GM18909 (cell line): ENCODE measurements at regions not wholly inside any gene's neighbourhood (a gene's known extent, or its start where the extent isn't known, plus 50 kb on each side); places are given as distances from the start of the nearest gene placed in this dataset.

ENCODE experiments used
- ATAC-seq: cut with Tn5 transposase; IDR thresholded peaks from one replicate; pipeline ENCODE4 v1.9.1; 2021; ENCODE audit warnings: mild to moderate bottlenecking; ENCODE audit not compliant: unreplicated experiment, poor library complexity

DNA sequence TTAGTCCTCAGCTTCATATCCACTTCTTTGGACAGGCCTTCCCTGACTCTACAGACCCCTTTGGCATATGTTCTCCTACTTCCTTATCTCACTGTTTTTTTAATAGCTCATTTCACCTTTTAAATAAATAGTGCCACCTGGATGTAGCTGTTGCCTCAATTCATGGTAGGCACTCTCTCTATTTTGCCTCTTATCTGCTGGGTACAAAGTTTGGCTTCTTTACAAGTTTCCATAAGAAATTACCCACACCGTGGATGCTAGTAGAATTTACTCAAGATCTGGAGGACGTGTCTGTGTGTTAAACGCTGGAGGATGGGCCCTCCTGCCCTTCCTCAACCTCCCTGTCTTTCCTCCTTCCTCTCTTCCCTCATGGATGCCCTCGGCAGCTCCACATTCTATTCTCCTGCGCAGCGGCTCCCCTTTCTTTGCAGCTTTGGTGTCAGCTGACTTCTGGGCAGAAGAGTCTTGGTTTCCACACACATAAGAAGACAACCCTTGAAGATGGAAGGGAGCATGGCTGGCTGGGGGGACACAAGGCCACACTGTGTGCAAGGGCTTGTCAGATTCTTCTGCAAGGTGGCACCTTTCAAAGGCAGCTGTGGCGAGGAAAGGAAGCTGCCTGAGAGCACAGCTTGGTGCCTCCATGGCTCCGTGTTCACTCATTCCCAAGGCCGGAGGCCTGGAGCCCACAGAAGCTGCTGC is 212.6 kb downstream of the SNX19 start:
- no peak for ATAC-seq

DNA sequence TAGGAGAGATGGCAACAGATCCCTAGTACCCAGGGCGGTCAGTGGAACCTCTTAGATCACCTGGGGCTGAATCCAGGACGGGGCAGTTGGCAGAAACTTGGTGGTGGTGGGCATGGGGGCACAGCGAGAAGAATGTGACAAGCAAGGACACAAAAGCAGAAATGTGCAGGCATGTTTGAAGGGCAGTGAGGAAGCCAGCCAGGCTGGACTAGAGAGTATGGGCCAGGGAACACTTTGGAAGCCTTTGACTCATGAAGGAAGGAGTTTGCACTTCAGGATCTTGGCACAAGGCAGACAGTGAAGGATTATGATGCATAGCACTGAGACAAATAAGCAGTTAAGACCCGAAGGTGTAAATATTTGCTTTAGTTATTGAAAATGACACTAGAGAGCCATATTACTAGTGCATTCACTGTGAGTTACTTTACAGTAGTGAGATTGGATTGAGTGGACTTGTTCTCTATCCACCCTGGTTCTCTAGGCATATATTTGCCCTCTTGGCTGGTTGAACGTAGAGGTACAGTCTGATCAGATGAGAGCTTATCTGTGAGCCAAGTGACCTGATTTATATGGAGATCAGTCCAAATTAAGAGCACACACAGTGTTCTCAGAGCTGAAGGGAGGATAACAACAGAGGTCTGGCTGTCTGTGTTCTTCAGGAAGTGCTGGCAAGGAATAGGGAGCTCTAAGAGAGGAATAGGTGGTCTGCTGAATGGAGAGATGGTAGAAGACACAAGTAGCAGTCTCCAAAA is 210.4 kb downstream of the SNX19 start:
- no peak for ATAC-seq

DNA sequence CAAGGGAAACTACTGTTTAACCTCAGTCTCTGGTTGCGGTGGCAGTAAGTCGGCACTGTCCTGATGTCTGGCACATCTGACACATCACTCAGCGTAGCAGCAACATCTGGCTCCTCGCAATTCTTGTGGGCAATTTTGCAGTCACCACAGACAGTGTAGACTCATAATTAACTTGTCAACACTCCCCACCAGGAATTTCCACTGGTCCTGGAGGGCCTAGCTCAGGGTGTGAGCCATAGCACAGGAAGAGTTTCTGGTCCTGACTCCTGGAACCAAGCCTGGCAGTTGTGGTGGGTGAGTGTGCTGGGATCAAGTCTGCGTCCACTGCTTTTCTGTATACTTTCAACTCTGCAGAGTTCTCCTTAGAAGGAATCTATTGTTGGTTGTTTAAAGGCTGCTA is 209.7 kb downstream of the SNX19 start:
- no peak for ATAC-seq

- no peak for ATAC-seq
These were observed 209.1 kb downstream of the SNX19 start for GRCh38 chr11:130707217-130707616.

GRCh38 chr11:130709531-130709930 is 206.7 kb downstream of the SNX19 start:
- ATAC-seq, result no peak

DNA sequence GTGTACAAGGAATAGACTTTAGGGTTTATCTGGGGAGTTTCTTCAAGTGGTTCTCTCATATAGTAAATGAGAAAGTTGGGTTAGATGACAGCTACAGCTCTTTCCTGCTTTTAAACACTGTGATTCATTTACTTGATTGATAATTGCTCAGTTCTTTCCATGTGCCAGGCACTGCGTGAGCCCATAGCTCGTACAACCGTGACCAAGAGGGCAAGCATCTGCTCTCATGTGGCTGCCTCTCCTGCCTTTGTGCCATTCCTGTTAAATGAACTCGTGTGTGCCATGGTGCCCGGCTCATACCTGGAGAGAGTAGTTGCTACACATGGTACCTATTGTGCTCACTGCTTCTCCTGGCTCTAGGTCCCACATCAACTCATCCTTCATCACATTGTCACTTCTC is 206.3 kb downstream of the SNX19 start:
- ATAC-seq, result no peak

GRCh38 chr11:130710497-130711012 is 205.7 kb downstream of the SNX19 start:
- no peak for ATAC-seq

DNA sequence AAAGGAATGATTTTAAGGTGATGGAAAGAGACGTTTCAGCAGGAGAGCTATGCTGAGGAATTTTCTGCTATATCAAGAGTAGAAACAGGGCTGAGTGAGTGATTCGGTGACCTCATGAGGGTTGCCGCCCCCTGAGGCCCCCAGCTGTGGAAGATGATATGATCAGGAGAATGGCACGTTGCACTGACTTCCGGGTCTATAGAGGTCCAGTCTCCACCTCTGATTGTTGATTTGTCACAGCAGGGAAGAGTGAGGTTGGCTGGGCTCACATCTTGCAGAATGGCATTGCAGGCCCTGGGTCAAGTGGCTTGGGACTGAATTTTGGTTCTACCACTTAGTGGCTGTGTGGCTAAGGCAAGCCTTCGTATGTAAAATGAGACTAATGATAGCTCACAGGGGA is 205.1 kb downstream of the SNX19 start:
- ATAC-seq, result no peak

DNA sequence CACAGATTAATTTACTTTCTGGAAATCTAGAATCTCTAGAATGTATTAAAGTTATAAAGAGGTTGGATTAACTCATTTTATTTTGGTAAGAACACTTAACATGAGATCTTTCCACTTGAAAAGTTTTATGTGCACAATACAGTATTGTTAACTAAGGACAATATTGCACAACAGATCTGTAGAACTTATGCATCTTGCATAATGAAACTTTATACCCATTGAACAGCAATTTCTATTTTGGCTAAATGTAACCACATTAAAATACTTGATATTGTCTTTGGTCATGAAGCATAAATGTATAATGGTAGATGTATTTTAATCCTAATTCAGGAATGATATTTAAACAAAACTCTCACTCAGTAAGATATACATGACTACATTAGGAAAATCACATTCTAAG is 203.8 kb downstream of the SNX19 start:
- no peak for ATAC-seq

- ATAC-seq, result no peak
These were observed 201.0 kb downstream of the SNX19 start for GRCh38 chr11:130715085-130715876.

DNA sequence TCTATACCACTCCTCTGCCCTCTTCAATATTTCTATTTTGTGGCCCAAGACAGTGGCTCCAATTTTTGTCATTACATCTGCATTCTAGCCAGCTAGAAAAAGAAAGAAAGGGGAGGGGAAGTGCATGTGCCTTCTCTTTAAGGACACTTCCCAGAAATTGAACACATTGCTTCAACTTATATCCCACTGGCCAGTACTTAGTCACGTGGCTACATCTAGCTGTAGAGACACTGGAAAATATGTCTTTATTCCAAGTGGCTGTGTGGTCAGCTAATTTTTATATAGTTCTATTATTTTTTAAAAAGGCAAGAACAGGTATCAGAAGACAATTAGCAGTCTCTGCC is 200.4 kb downstream of the SNX19 start:
- ATAC-seq, result no peak

DNA sequence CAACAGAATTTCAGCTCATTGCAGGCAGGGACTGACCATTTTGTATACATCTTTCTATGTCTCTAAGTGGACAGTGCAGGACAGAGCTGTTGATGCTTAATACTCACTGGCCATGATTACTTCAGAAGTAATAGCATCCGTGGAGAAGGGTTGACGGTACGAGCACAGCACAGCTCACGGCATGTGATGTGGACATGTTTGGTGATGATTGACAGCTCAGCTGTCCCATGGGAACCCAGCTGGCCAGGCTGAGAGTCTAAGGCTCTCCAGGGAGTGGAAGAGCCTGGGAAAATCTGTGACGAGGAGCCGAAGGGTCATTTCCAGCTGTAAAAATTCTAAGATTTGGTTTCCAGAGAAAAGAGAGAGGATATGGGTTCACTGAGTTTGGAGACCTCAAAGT is 198.2 kb downstream of the SNX19 start:
- ATAC-seq, result no peak

- ATAC-seq, result no peak
These were observed 196.9 kb downstream of the SNX19 start for GRCh38 chr11:130719220-130719915.

DNA sequence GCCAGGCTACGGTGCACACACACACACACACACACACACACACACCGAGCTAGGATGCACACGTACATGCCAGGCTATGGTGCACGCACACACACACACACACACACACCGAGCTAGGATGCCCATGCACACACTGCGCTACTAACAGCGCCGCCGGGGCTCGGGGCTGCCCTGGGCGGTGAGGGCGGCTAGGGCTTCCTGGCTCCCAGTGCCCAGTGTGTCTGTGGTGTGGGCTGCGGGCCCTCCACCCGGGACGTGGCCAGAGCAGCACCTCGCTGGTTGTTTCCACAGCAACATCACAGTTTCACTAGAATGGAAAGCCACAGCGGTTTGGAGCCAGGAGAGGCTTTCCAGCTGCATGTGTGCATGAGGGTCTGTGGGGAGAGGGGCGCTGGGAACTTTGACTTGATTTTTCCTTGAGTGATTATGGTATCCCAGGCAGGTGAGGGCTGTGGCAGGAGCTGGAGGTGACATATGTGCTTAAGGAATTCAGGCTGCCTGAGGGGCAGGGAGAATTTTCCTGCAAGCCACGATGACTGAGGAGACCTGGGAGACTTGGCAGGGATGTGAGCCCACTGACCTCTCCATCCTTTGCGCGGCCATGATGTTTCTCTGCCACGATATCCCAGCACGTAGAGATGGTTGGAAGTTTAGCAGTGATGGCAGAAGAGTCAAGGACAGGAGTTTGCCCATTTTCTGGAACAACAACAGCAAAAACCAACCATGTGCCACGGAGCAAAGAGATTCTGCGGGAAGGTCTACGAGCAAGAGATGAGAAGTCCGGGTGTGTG is 195.9 kb downstream of the SNX19 start:
- ATAC-seq, result no peak

- ATAC-seq, result no peak
These were observed 195.1 kb downstream of the SNX19 start for GRCh38 chr11:130721023-130721681.

- no peak for ATAC-seq
These were observed 194.5 kb downstream of the SNX19 start for GRCh38 chr11:130721736-130722135.

DNA sequence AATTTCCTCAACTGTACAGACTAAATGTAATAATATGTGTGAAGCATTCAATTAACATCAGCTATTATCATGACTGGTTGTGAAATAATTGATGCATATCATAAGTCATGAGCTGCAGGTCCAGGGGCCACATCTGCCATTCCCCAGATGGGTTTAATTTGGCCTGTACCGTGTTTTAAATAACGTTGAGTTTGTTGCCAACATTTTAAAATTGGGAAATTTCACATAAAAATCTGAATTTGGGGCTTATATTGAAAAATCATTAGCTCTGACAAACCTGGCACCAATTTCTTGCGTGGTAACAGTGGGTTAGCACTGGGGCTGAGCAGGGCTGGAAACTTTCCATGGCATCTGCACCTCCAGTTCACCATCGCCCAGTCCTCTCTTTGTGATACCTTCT is 193.9 kb downstream of the SNX19 start:
- no peak for ATAC-seq

DNA sequence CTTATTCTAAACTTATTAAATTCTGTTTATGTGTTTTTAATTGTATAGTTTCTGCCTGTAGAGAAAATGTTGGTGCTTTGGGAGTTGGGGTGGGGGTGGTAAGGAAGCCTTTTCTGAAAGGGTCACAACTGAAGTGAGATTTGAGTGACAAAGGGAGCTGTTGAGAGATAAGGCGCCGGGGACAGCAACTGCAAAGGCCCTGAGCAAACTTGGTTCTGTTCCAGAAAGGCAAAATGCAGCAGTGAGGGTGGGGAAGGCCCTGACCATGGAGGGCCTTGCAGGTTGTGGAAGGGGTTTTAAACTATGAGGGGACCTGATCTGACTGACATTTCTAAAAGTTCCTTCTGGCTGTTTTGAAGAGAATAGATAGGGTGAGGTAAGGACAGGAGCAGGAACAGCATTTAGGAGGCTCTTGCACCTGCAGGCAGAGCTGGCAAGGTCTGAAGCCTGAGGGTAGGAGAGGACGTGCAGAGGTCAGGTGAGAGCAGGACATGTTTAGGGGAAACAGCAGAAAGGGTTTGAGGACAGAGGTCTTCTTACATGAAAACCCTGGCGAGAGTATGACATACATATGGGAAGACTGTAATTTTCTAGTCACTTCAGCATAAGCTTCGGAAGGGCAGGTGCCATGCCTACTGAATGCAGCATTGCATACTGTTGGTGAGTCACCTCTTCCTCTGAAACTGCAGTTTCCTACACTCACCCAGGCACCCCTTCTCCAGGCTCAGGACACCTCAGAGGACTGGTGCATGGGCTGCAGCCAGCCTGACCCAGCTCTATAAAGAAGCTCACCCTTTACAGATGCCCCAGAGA is 190.7 kb downstream of the SNX19 start:
- ATAC-seq, result no peak
